CD14-positive monocyte (primary cell): ENCODE measurements at regions not wholly inside any gene's neighbourhood (a gene's known extent, or its start where the extent isn't known, plus 50 kb on each side); places are given as distances from the start of the nearest gene placed in this dataset.

Source experiments
- DNase-seq, 3 donors: peaks; one replicate each; pipeline ENCODE4 v3.0.0-alpha.2; 2011 to 2022
- H2AFZ ChIP-seq: 2 replicates; pipeline ENCODE4 v1.6.0; 2012; ENCODE audit warnings: mild to moderate bottlenecking, low read depth, low read length, inconsistent platforms; ENCODE audit not compliant: insufficient read depth, poor library complexity, severe bottlenecking
- H3K27ac ChIP-seq, 2 donors: 1 replicate in 1 of 2; 2 replicates in 1 of 2; pipeline ENCODE4 v1.5.1; 2012 to 2013; ENCODE audit warnings: low read length in 2 of 2, control low read depth in 1 of 2, inconsistent platforms in 1 of 2, low read depth in 1 of 2, mild to moderate bottlenecking in 1 of 2
- H3K27me3 ChIP-seq, 2 donors: one replicate each; pipeline versions ENCODE4 v1.6.0 to v1.6.1; 2011 to 2013; ENCODE audit warnings: low read length in 2 of 2; ENCODE audit not compliant: control insufficient read depth in 2 of 2, insufficient read depth in 2 of 2
- H3K36me3 ChIP-seq, 2 donors: replicated peaks in 1 of 2; 1 replicate in 1 of 2; 2 replicates in 1 of 2; pipeline versions ENCODE4 v1.5.1 to v1.6.1; 2012 to 2013; ENCODE audit warnings: low read length in 2 of 2, control low read depth in 1 of 2, inconsistent platforms in 1 of 2, mild to moderate bottlenecking in 1 of 2; ENCODE audit not compliant: insufficient read depth in 2 of 2, control insufficient read depth in 1 of 2
- H3K4me1 ChIP-seq, 2 donors: 1 replicate in 1 of 2; 2 replicates in 1 of 2; pipeline versions ENCODE4 v1.5.1 to v1.6.1; 2012 to 2013; ENCODE audit warnings: low read length in 2 of 2, control low read depth in 1 of 2, inconsistent platforms in 1 of 2, mild to moderate bottlenecking in 1 of 2, moderate library complexity in 1 of 2; ENCODE audit not compliant: insufficient read depth in 2 of 2, control insufficient read depth in 1 of 2
- H3K4me2 ChIP-seq: replicated peaks from 2 replicates; pipeline ENCODE3; 2012; ENCODE audit warnings: low read length, moderate library complexity, mild to moderate bottlenecking; ENCODE audit not compliant: poor library complexity, severe bottlenecking; ENCODE audit errors: extremely low read depth
- H3K4me3 ChIP-seq, 3 experiments: fragments of 200-600 bp in 1 of 3; sonication (generic) in 1 of 3; replicated peaks in 1 of 3; 1 replicate in 2 of 3; 2 replicates in 1 of 3; pipeline ENCODE4 v1.5.1; 2011 to 2013; ENCODE audit warnings: low read length in 3 of 3, mild to moderate bottlenecking in 3 of 3, control low read depth in 2 of 3, low read depth in 2 of 3, inconsistent platforms in 1 of 3, moderate library complexity in 1 of 3
- H3K79me2 ChIP-seq: 2 replicates; pipeline ENCODE4 v1.6.0; 2012; ENCODE audit warnings: mild to moderate bottlenecking, control low read depth, inconsistent platforms, low read length, moderate library complexity; ENCODE audit not compliant: insufficient read depth
- H3K9ac ChIP-seq: 2 replicates; pipeline ENCODE4 v1.6.0; 2017; ENCODE audit warnings: low read length, mild to moderate bottlenecking; ENCODE audit not compliant: insufficient read depth, poor library complexity, severe bottlenecking
- H3K9me3 ChIP-seq, 2 donors: replicated peaks in 1 of 2; 1 replicate in 1 of 2; 2 replicates in 1 of 2; pipeline versions ENCODE4 v1.5.1 to v1.6.1; 2012 to 2013; ENCODE audit warnings: low read length in 2 of 2, control low read depth in 1 of 2; ENCODE audit not compliant: control insufficient read depth in 1 of 2, insufficient read depth in 1 of 2
- H4K20me1 ChIP-seq: 2 replicates; pipeline ENCODE4 v1.6.0; 2012; ENCODE audit warnings: mild to moderate bottlenecking, low read length, control low read depth, moderate library complexity; ENCODE audit not compliant: insufficient read depth
- H3K27ac Mint-ChIP-seq, 7 donors: one replicate each; pipeline ENCODE4 v1.8.0; 2020; ENCODE audit warnings: mild to moderate bottlenecking in 7 of 7, mixed read lengths in 7 of 7, moderate library complexity in 6 of 7, inconsistent platforms in 2 of 7
- H3K27me3 Mint-ChIP-seq, 3 donors: one replicate each; pipeline ENCODE4 v1.8.0; 2021 to 2022; ENCODE audit warnings: low read depth in 3 of 3, mild to moderate bottlenecking in 3 of 3, mixed read lengths in 3 of 3, moderate library complexity in 3 of 3, inconsistent platforms in 1 of 3
- H3K36me3 Mint-ChIP-seq, 2 donors: one replicate each; pipeline ENCODE4 v1.8.0; 2020; ENCODE audit warnings: mixed read lengths in 2 of 2, inconsistent platforms in 1 of 2, mild to moderate bottlenecking in 1 of 2
- H3K4me1 Mint-ChIP-seq: one replicate; pipeline ENCODE4 v1.8.0; 2020; ENCODE audit warnings: mild to moderate bottlenecking, mixed read lengths
- H3K4me3 Mint-ChIP-seq, 2 donors: one replicate each; pipeline ENCODE4 v1.8.0; 2020; ENCODE audit warnings: mild to moderate bottlenecking in 2 of 2, mixed read lengths in 2 of 2, moderate library complexity in 1 of 2
- H3K9me3 Mint-ChIP-seq, 7 donors: one replicate each; pipeline ENCODE4 v1.8.0; 2020 to 2022; ENCODE audit warnings: mixed read lengths in 7 of 7, mild to moderate bottlenecking in 6 of 7, moderate library complexity in 6 of 7, inconsistent platforms in 2 of 7
- WGBS: methylation state at CpG from one replicate; pipeline ENCODE4 v1.1.5; 2013; ENCODE audit warnings: missing lambda C conversion rate; ENCODE audit not compliant: insufficient coverage; 5-methylcytosine and 5-hydroxymethylcytosine counted together
- intact Hi-C, 2 donors: fragments of 100-400 bp; cut with micrococcal nuclease; formaldehyde crosslinking; loops; one replicate each; pipeline versions ENCODE4 v1.15.0 to v1.15.1; 2023
- TF ChIP-seq, protein P1 (sequence below): fragments of 200-600 bp; IDR thresholded peaks from one replicate; pipeline ENCODE4 v1.8.0; 2022; ENCODE audit warnings: antibody characterized with exemption, mild to moderate bottlenecking

DNA sequence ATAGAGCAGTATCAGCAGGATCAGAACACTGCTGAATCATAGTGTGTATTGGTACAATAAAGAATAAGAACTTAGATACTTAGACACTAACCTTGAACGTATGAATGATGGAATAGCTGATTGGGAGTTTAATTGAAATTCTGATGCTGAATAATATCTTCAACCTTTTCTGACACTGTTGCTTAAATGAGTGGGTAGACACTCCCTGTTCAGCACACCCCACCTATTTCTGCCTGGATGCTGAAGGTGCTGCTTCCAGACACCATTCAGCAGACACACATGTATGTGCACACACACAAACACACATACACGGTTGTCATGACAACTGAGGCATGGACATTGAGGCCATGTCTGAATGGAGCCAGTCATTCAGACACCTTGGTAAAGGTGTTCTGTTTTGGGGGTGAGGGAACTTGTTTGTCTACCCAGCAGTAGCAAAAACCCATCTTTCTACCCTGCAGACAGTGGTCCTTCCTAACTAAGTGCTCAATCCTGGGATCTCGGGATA, 54.3 kb downstream of the TMEM215 start:
- Histone ChIP-seq H3K9me3 (no peaks in the 10 kb centered on the region), H3K27ac (no peak overlapping the region), H4K20me1 (no peaks in the 10 kb centered on the region), H3K36me3 (no peaks in the 10 kb centered on the region), H3K79me2 (no peaks in the 10 kb centered on the region), H3K4me1 (no peaks in the 10 kb centered on the region), H3K4me2 (no peak overlapping the region), H3K27me3 (peaks cover 2 to 4% of the 10 kb centered on the region in 2 donors), H3K9ac (no peak overlapping the region), H3K4me3 (no peak overlapping the region), H2AFZ (no peak overlapping the region)
- intact Hi-C loops, result no loop called here
- DNase-seq, result no peak
- H3K27ac Mint-ChIP-seq, result no peak overlapping the region
- H3K9me3 Mint-ChIP-seq, result peaks cover 0 to under 1% (median 0%) of the 10 kb centered on the region in 7 donors
- H3K4me1 Mint-ChIP-seq, result no peaks in the 10 kb centered on the region
- 90% methylated on average over 1 of the region's 3 CpGs for WGBS
- no peaks in the 10 kb centered on the region for H3K36me3 Mint-ChIP-seq
- TF ChIP-seq, protein P1, sequence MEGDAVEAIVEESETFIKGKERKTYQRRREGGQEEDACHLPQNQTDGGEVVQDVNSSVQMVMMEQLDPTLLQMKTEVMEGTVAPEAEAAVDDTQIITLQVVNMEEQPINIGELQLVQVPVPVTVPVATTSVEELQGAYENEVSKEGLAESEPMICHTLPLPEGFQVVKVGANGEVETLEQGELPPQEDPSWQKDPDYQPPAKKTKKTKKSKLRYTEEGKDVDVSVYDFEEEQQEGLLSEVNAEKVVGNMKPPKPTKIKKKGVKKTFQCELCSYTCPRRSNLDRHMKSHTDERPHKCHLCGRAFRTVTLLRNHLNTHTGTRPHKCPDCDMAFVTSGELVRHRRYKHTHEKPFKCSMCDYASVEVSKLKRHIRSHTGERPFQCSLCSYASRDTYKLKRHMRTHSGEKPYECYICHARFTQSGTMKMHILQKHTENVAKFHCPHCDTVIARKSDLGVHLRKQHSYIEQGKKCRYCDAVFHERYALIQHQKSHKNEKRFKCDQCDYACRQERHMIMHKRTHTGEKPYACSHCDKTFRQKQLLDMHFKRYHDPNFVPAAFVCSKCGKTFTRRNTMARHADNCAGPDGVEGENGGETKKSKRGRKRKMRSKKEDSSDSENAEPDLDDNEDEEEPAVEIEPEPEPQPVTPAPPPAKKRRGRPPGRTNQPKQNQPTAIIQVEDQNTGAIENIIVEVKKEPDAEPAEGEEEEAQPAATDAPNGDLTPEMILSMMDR, result no peak
- H3K27me3 Mint-ChIP-seq, result peaks cover 3 to 15% (median 11%) of the 10 kb centered on the region in 3 donors
- no peak overlapping the region for H3K4me3 Mint-ChIP-seq

DNA sequence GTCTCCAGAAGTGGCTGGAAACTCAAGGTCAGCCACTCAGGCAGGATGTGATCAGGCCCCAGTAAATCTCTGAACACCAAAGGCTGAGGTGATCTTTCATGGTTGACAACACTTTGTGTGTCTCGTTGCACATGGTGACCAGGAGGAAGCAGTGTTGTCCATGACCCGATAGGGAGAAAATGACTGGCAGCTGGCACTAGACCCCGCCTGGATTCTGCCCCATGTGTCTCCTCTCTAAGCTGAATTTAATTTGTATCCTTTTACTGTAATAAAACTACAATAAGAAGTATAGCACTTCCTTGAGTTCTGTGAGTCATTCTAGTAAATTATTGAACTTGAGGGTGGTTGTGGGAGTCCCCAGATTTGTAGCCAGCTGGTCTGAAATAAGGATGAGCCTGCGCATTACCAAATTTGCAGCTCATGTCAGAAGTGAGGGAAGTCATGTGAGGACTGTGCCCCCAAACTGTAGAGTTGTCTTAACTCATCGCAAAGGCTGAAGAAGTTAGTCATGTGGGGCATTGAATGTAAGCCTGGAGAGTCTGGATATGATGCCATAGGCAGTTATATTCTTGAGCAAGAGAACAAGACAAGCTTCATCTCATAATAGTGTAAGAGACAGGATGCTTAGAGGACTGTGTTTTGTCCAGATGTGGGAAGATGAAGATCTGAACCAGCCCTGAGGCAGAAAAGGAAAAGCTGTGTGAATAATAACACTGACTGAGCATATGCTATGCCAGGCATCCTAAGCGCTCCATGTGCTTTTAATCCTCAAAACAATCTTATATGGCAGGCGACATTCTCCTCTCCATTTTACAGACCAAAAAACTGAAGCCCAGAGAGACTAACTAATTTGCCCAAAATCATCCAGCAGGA, 55.9 kb downstream of the TMEM215 start:
- H3K4me2 ChIP-seq, result no peak overlapping the region
- H3K27ac Mint-ChIP-seq, result no peak overlapping the region
- peaks cover 5 to 21% (median 18%) of the 10 kb centered on the region in 3 donors for H3K27me3 Mint-ChIP-seq
- no peak overlapping the region for H3K27ac ChIP-seq
- no peak overlapping the region for H3K4me3 ChIP-seq
- no peaks in the 10 kb centered on the region for H3K79me2 ChIP-seq
- H3K36me3 ChIP-seq, result no peaks in the 10 kb centered on the region
- no peak overlapping the region for H3K9ac ChIP-seq
- peaks cover 0 to 2% (median 0%) of the 10 kb centered on the region in 7 donors for H3K9me3 Mint-ChIP-seq
- no peak for DNase-seq
- no peaks in the 10 kb centered on the region for H3K36me3 Mint-ChIP-seq
- no peaks in the 10 kb centered on the region for H4K20me1 ChIP-seq
- 75% methylated on average over 2 of the region's 7 CpGs for WGBS
- no peaks in the 10 kb centered on the region for H3K4me1 Mint-ChIP-seq
- TF ChIP-seq, protein P1, result no peak
- intact Hi-C loops, result no loop called here
- peaks cover 3 to 4% of the 10 kb centered on the region in 2 donors for H3K27me3 ChIP-seq
- H3K4me3 Mint-ChIP-seq, result no peak overlapping the region
- H2AFZ ChIP-seq, result no peak overlapping the region
- H3K4me1 ChIP-seq, result no peaks in the 10 kb centered on the region
- H3K9me3 ChIP-seq, result no peaks in the 10 kb centered on the region
